ENCODE measurements at regions not wholly inside any gene's neighbourhood (a gene's known extent, or its start where the extent isn't known, plus 50 kb on each side); places are given as distances from the start of the nearest gene placed in this dataset.

GRCh38 chr6:23389386-23389785 is 736.6 kb upstream of the NRSN1 start:
- ATAC-seq (no peak), DNase-seq (no peak)
- Histone ChIP-seq H3K4me1 (no peaks in the 10 kb centered on the region), H3K4me3 (no peak overlapping the region), H3K36me3 (no peaks in the 10 kb centered on the region), H3K9me3 (no peaks in the 10 kb centered on the region), H3K27ac (no peak overlapping the region), H3K27me3 (no peaks in the 10 kb centered on the region)
- 88 to 92% methylated on average over 3 of the region's 3 CpGs for WGBS, 2 donors
- TF ChIP-seq CTCF (IDR thresholded peaks at IDR 0.05) = no peak
- intact Hi-C loops (cut with DNase I) = no loop called here

- Histone ChIP-seq H3K36me3 (no peaks in the 10 kb centered on the region), H3K27me3 (no peaks in the 10 kb centered on the region), H3K4me1 (no peaks in the 10 kb centered on the region), H3K9me3 (no peaks in the 10 kb centered on the region), H3K27ac (no peak overlapping the region), H3K4me3 (no peak overlapping the region)
- intact Hi-C loops (cut with DNase I) = no loop called here
- DNase-seq (no peak), ATAC-seq (no peak)
- no peak for TF ChIP-seq CTCF (IDR thresholded peaks at IDR 0.05)
- 89 to 93% methylated on average over 2 of the region's 2 CpGs for WGBS, 2 donors
These were observed 735.8 kb upstream of the NRSN1 start for GRCh38 chr6:23390221-23390620.

- no peak for ATAC-seq
- TF ChIP-seq CTCF (IDR thresholded peaks at IDR 0.05) = no peak
- no peaks in the 10 kb centered on the region for H3K27me3 ChIP-seq
These were observed 731.3 kb upstream of the NRSN1 start for GRCh38 chr6:23394681-23395080.

GRCh38 chr6:23395381-23395780 is 730.6 kb upstream of the NRSN1 start:
- H3K4me3 ChIP-seq = no peak overlapping the region
- intact Hi-C loops (cut with DNase I) = no loop called here
- TF ChIP-seq CTCF (IDR thresholded peaks at IDR 0.05) = no peak
- H3K36me3 ChIP-seq = no peaks in the 10 kb centered on the region
- 91 to 92% methylated on average over 2 of the region's 2 CpGs for WGBS, 2 donors
- no peaks in the 10 kb centered on the region for H3K4me1 ChIP-seq
- ATAC-seq (no peak), DNase-seq (no peak)
- H3K27ac ChIP-seq = no peak overlapping the region
- H3K9me3 ChIP-seq = no peaks in the 10 kb centered on the region
- no peaks in the 10 kb centered on the region for H3K27me3 ChIP-seq

More at GRCh38 chr6:23394681-23395080, 731.3 kb upstream of the NRSN1 start:
- intact Hi-C loops (cut with DNase I) = no loop called here
- H3K9me3 ChIP-seq = no peaks in the 10 kb centered on the region
- H3K27ac ChIP-seq = no peak overlapping the region
- H3K36me3 ChIP-seq = no peaks in the 10 kb centered on the region
- H3K4me1 ChIP-seq = no peaks in the 10 kb centered on the region
- DNase-seq = no peak
- no peak overlapping the region for H3K4me3 ChIP-seq
- WGBS, 2 donors = 49 to 67% methylated on average over 2 of the region's 2 CpGs

GRCh38 chr6:23396949-23397348 is 729.1 kb upstream of the NRSN1 start:
- 73 to 88% methylated on average over 3 of the region's 3 CpGs for WGBS, 2 donors
- H3K4me3 ChIP-seq = no peak overlapping the region

More at GRCh38 chr6:23396949-23397348, 729.1 kb upstream of the NRSN1 start:
- no peak for TF ChIP-seq CTCF (IDR thresholded peaks at IDR 0.05)
- Histone ChIP-seq H3K27ac (no peak overlapping the region), H3K27me3 (no peaks in the 10 kb centered on the region), H3K36me3 (no peaks in the 10 kb centered on the region), H3K9me3 (no peaks in the 10 kb centered on the region), H3K4me1 (no peaks in the 10 kb centered on the region)
- DNase-seq (no peak), ATAC-seq (no peak)
- intact Hi-C loops (cut with DNase I) = no loop called here
